ENCODE measurements at regions not wholly inside any gene's neighbourhood (a gene's known extent, or its start where the extent isn't known, plus 50 kb on each side); places are given as distances from the start of the nearest gene placed in this dataset.
"Not testable (repeated sequence)": the region's sequence is repeated elsewhere in the genome, so short reads cannot be mapped to it uniquely, and the experiment has no call there.

GRCh38 chr2:83339942-83340341 is 1119.1 kb downstream of the SUCLG1 start:
- TF ChIP-seq JUND (IDR thresholded peaks at IDR 0.05; ENCODE audit: borderline replicate concordance, low read depth, low read length); JUND (tag; IDR thresholded peaks at IDR 0.05; ENCODE audit: borderline replicate concordance, low read depth, low read length); ESRRA (IDR thresholded peaks at IDR 0.05; ENCODE audit: borderline replicate concordance, low read depth); SMC3 (conservative IDR thresholded peaks at IDR 0.05; ENCODE audit: insufficient read depth, low read depth, low read length); CTCF (IDR thresholded peaks at IDR 0.05 in 2 of 3, conservative IDR thresholded peaks at IDR 0.05 in 1 of 3; ENCODE audit: insufficient read depth in 2 of 3, low read depth in 1 of 3, low read length in 3 of 3); ETS2 (tag; IDR thresholded peaks at IDR 0.05; ENCODE audit: borderline replicate concordance, poor library complexity, severe bottlenecking): not testable (repeated sequence)
